ENCODE measurements at regions not wholly inside any gene's neighbourhood (a gene's known extent, or its start where the extent isn't known, plus 50 kb on each side); places are given as distances from the start of the nearest gene placed in this dataset.

GRCh38 chr1:36714301-36714700 is 231.6 kb upstream of the CSF3R start:
- H4K20me1 ChIP-seq (ENCODE audit: insufficient read depth, low read length), result no peaks in the 10 kb centered on the region
- H3K79me2 ChIP-seq (ENCODE audit: low read length), result no peaks in the 10 kb centered on the region
- no peak overlapping the region for H3K9ac ChIP-seq (ENCODE audit: low read length)
- H3K9me3 ChIP-seq (ENCODE audit: insufficient read depth, low read length), result no peaks in the 10 kb centered on the region
- no peak overlapping the region for H3K27ac ChIP-seq (ENCODE audit: low read length)
- no peaks in the 10 kb centered on the region for H3K36me3 ChIP-seq (replicated peaks; ENCODE audit: low read depth, low read length)
- H3K27me3 ChIP-seq (ENCODE audit: low read depth, low read length), result peaks cover 15% of the 10 kb centered on the region; the same call in 1 of the 2 replicates
- no peak overlapping the region for H2AFZ ChIP-seq (ENCODE audit: low read depth, low read length)
- H3K4me2 ChIP-seq (ENCODE audit: low read length), result no peak overlapping the region
- H3K4me3 ChIP-seq (ENCODE audit: low read length), result no peak overlapping the region
- TF ChIP-seq CTCF (IDR thresholded peaks at IDR 0.05; ENCODE audit: low read depth, low read length), result no peak
- no peak for TF ChIP-seq EZH2phosphoT487 (IDR thresholded peaks at IDR 0.05; ENCODE audit: low read depth)
- no peaks in the 10 kb centered on the region for H3K4me1 ChIP-seq (ENCODE audit: low read length)

GRCh38 chr1:36711480-36711879 is 228.8 kb upstream of the CSF3R start:
- no peaks in the 10 kb centered on the region for H3K9me3 ChIP-seq (ENCODE audit: insufficient read depth, low read length)
- TF ChIP-seq EZH2phosphoT487 (IDR thresholded peaks at IDR 0.05; ENCODE audit: low read depth) (no peak), CTCF (IDR thresholded peaks at IDR 0.05; ENCODE audit: low read depth, low read length) (no peak)
- no peak overlapping the region for H3K4me2 ChIP-seq (ENCODE audit: low read length)
- H3K79me2 ChIP-seq (ENCODE audit: low read length), result no peaks in the 10 kb centered on the region
- H2AFZ ChIP-seq (ENCODE audit: low read depth, low read length), result no peak overlapping the region
- no peak overlapping the region for H3K9ac ChIP-seq (ENCODE audit: low read length)
- no peak overlapping the region for H3K27ac ChIP-seq (ENCODE audit: low read length)
- no peaks in the 10 kb centered on the region for H4K20me1 ChIP-seq (ENCODE audit: insufficient read depth, low read length)
- H3K4me1 ChIP-seq (ENCODE audit: low read length), result no peaks in the 10 kb centered on the region
- no peak overlapping the region for H3K4me3 ChIP-seq (ENCODE audit: low read length)
- no peaks in the 10 kb centered on the region for H3K36me3 ChIP-seq (replicated peaks; ENCODE audit: low read depth, low read length)
- peaks cover 17% of the 10 kb centered on the region; the same call in 1 of the 2 replicates for H3K27me3 ChIP-seq (ENCODE audit: low read depth, low read length)

GRCh38 chr1:36710951-36711350 is 228.2 kb upstream of the CSF3R start:
- no peak for TF ChIP-seq CTCF (IDR thresholded peaks at IDR 0.05; ENCODE audit: low read depth, low read length)
- no peaks in the 10 kb centered on the region for H3K36me3 ChIP-seq (replicated peaks; ENCODE audit: low read depth, low read length)
- no peaks in the 10 kb centered on the region for H3K9me3 ChIP-seq (ENCODE audit: insufficient read depth, low read length)
- H3K4me1 ChIP-seq (ENCODE audit: low read length), result no peaks in the 10 kb centered on the region
- H2AFZ ChIP-seq (ENCODE audit: low read depth, low read length), result no peak overlapping the region
- no peaks in the 10 kb centered on the region for H4K20me1 ChIP-seq (ENCODE audit: insufficient read depth, low read length)
- H3K4me2 ChIP-seq (ENCODE audit: low read length), result no peak overlapping the region
- peaks cover 17% of the 10 kb centered on the region; the same call in 1 of the 2 replicates for H3K27me3 ChIP-seq (ENCODE audit: low read depth, low read length)
- H3K9ac ChIP-seq (ENCODE audit: low read length), result no peak overlapping the region
- no peaks in the 10 kb centered on the region for H3K79me2 ChIP-seq (ENCODE audit: low read length)
- H3K27ac ChIP-seq (ENCODE audit: low read length), result no peak overlapping the region
- H3K4me3 ChIP-seq (ENCODE audit: low read length), result no peak overlapping the region

GRCh38 chr1:36709869-36710481 is 227.3 kb upstream of the CSF3R start:
- H2AFZ ChIP-seq (ENCODE audit: low read depth, low read length), result no peak overlapping the region
- H3K27me3 ChIP-seq (ENCODE audit: low read depth, low read length), result peaks cover 17% of the 10 kb centered on the region; the same call in 1 of the 2 replicates
- H3K9ac ChIP-seq (ENCODE audit: low read length), result no peak overlapping the region
- no peak overlapping the region for H3K27ac ChIP-seq (ENCODE audit: low read length)
- H3K9me3 ChIP-seq (ENCODE audit: insufficient read depth, low read length), result no peaks in the 10 kb centered on the region
- no peak overlapping the region for H3K4me2 ChIP-seq (ENCODE audit: low read length)
- H3K36me3 ChIP-seq (replicated peaks; ENCODE audit: low read depth, low read length), result no peaks in the 10 kb centered on the region
- no peaks in the 10 kb centered on the region for H4K20me1 ChIP-seq (ENCODE audit: insufficient read depth, low read length)
- H3K4me1 ChIP-seq (ENCODE audit: low read length), result no peaks in the 10 kb centered on the region
- TF ChIP-seq EZH2phosphoT487 (IDR thresholded peaks at IDR 0.05; ENCODE audit: low read depth), result no peak
- TF ChIP-seq CTCF (IDR thresholded peaks at IDR 0.05; ENCODE audit: low read depth, low read length), result no peak
- no peaks in the 10 kb centered on the region for H3K79me2 ChIP-seq (ENCODE audit: low read length)
- H3K4me3 ChIP-seq (ENCODE audit: low read length), result no peak overlapping the region
